ENCODE measurements at regions not wholly inside any gene's neighbourhood (a gene's known extent, or its start where the extent isn't known, plus 50 kb on each side); places are given as distances from the start of the nearest gene placed in this dataset.

DNA sequence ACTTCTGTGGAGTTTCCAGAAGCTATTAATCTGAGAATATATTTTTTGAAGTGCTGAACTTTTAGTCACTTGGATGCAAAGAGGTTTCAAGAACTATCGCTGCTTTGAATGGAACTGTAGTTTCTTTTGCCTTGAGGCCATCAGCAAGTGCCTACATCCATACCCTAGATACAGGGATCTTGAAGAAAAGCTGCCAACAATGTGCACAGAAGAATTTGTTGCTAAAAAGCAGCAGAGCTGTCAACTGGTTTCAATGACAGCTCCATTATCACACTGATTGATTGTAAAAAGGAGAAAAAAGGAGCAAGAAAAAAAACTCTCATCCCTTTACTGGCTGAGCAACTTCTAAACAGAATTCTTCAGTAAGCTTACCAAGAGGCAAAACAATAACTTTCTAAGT, 251.0 kb upstream of the NRSN1 start:
- Histone ChIP-seq H3K27ac (no peak overlapping the region), H3K27me3 (ENCODE audit: insufficient read depth, low read depth) (no peaks in the 10 kb centered on the region), H3K4me1 (replicated peaks; ENCODE audit: insufficient read depth) (no peaks in the 10 kb centered on the region), H3K79me2 (ENCODE audit: low read depth) (no peaks in the 10 kb centered on the region), H3K9me2 (ENCODE audit: insufficient read depth) (no peaks in the 10 kb centered on the region), H2AFZ (no peak overlapping the region), H4K20me1 (ENCODE audit: insufficient read depth) (no peaks in the 10 kb centered on the region), H3K4me3 (no peak overlapping the region), H3K36me3 (ENCODE audit: low read depth) (no peaks in the 10 kb centered on the region), H3K9me3 (ENCODE audit: insufficient read depth, low read depth) (no peaks in the 10 kb centered on the region), H3K4me2 (no peak overlapping the region), H3F3A (ENCODE audit: insufficient read depth, low read depth) (no peaks in the 10 kb centered on the region)
- POLR2A ChIA-PET (ENCODE audit: unreplicated experiment): no interaction called here
- intact Hi-C loops (cut with micrococcal nuclease; ENCODE audit: unreplicated experiment): no loop called here
- no peak for DNase-seq
- TF ChIP-seq EZH2 (IDR thresholded peaks at IDR 0.05; ENCODE audit: low read depth): no peak
- TF ChIP-seq, protein P1, sequence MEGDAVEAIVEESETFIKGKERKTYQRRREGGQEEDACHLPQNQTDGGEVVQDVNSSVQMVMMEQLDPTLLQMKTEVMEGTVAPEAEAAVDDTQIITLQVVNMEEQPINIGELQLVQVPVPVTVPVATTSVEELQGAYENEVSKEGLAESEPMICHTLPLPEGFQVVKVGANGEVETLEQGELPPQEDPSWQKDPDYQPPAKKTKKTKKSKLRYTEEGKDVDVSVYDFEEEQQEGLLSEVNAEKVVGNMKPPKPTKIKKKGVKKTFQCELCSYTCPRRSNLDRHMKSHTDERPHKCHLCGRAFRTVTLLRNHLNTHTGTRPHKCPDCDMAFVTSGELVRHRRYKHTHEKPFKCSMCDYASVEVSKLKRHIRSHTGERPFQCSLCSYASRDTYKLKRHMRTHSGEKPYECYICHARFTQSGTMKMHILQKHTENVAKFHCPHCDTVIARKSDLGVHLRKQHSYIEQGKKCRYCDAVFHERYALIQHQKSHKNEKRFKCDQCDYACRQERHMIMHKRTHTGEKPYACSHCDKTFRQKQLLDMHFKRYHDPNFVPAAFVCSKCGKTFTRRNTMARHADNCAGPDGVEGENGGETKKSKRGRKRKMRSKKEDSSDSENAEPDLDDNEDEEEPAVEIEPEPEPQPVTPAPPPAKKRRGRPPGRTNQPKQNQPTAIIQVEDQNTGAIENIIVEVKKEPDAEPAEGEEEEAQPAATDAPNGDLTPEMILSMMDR (conservative IDR thresholded peaks at IDR 0.05): no peak
- CTCF ChIA-PET: no interaction called here
- no TSS peak for BruUV-seq (replicated peaks)

DNA sequence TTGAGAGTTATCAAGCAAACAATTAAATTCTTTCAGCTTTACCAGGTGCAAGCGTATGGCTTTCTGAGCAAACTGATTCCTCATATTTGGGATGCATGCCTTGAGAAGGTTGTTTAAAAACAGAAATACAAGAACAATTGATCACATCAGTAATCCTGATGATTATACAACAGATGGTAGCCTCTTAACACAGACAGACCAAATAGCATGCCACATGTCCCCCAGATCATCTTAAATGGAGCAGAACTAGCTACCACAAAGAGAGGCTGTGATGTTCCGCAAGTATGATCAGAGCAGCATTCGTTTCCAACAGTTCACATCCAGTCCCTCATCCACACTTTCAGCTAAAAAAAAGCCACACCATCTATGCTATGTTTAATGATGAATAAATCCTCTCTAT, 246.2 kb upstream of the NRSN1 start:
- no peak overlapping the region for H3K27ac ChIP-seq
- H3K4me2 ChIP-seq: no peak overlapping the region
- no peaks in the 10 kb centered on the region for H3K9me2 ChIP-seq (ENCODE audit: insufficient read depth)
- no peaks in the 10 kb centered on the region for H3K9me3 ChIP-seq (ENCODE audit: insufficient read depth, low read depth)
- intact Hi-C loops (cut with micrococcal nuclease; ENCODE audit: unreplicated experiment): no loop called here
- DNase-seq: no peak
- no peaks in the 10 kb centered on the region for H4K20me1 ChIP-seq (ENCODE audit: insufficient read depth)
- no TSS peak for BruUV-seq (replicated peaks)
- TF ChIP-seq EZH2 (IDR thresholded peaks at IDR 0.05; ENCODE audit: low read depth): no peak
- TF ChIP-seq, protein P1 (conservative IDR thresholded peaks at IDR 0.05): no peak
- H3K36me3 ChIP-seq (ENCODE audit: low read depth): no peaks in the 10 kb centered on the region
- CTCF ChIA-PET: no interaction called here
- no peaks in the 10 kb centered on the region for H3F3A ChIP-seq (ENCODE audit: insufficient read depth, low read depth)
- no peaks in the 10 kb centered on the region for H3K79me2 ChIP-seq (ENCODE audit: low read depth)
- H2AFZ ChIP-seq: no peak overlapping the region
- H3K4me1 ChIP-seq (replicated peaks; ENCODE audit: insufficient read depth): no peaks in the 10 kb centered on the region
- H3K27me3 ChIP-seq (ENCODE audit: insufficient read depth, low read depth): no peaks in the 10 kb centered on the region
- POLR2A ChIA-PET (ENCODE audit: unreplicated experiment): interaction anchor here (0.6 kb wide), 1 partner anchor 930 kb away, joined by 3 read pairs; no protein-coding TSS in a partner anchor
- no peak overlapping the region for H3K4me3 ChIP-seq

DNA sequence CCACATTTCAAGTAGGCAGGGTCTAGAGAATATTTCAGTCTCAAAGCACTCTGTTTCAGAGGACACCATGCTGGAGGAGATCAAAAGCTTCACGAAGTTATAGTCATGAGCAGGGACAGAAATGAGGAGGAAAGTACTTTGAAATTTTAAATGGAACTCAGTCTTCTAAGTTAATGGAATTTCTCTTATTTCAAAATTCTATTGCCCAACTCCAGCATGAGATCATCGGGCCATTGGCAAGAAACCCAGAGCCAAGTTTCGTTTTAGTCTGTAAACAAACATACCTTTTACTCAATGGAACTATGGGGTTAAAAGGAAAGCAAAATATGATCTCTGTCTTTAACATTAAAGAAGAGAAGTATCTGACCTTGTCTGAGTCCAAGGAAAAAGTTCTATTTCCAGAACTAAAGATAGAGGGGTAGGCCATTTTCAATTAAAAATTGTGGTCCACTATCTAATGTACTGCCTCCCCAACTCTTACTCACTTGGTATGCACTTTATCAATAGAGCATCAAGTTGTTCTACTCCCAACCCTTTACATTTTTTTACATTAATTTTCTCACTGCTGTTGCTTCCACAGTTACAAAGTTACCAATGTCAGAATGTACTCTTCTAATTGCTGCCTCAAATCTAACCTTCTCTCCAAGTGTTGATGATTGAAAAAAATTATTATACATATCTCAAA, 235.3 kb upstream of the NRSN1 start:
- DNase-seq: no peak
- H3K4me1 ChIP-seq (replicated peaks; ENCODE audit: insufficient read depth): no peaks in the 10 kb centered on the region
- no peak overlapping the region for H3K27ac ChIP-seq
- CTCF ChIA-PET: no interaction called here
- H3K79me2 ChIP-seq (ENCODE audit: low read depth): no peaks in the 10 kb centered on the region
- BruUV-seq (replicated peaks): no TSS peak
- H3K9me2 ChIP-seq (ENCODE audit: insufficient read depth): no peaks in the 10 kb centered on the region
- TF ChIP-seq, protein P1 (conservative IDR thresholded peaks at IDR 0.05): no peak
- no peak for TF ChIP-seq EZH2 (IDR thresholded peaks at IDR 0.05; ENCODE audit: low read depth)
- POLR2A ChIA-PET (ENCODE audit: unreplicated experiment): no interaction called here
- no peak overlapping the region for H2AFZ ChIP-seq
- no peaks in the 10 kb centered on the region for H3K36me3 ChIP-seq (ENCODE audit: low read depth)
- H3K4me2 ChIP-seq: no peak overlapping the region; the same call in 1 of the 2 replicates
- no peaks in the 10 kb centered on the region for H3K27me3 ChIP-seq (ENCODE audit: insufficient read depth, low read depth)
- H3K4me3 ChIP-seq: no peak overlapping the region
- H4K20me1 ChIP-seq (ENCODE audit: insufficient read depth): no peaks in the 10 kb centered on the region
- H3F3A ChIP-seq (ENCODE audit: insufficient read depth, low read depth): no peaks in the 10 kb centered on the region
- intact Hi-C loops (cut with micrococcal nuclease; ENCODE audit: unreplicated experiment): no loop called here
- no peaks in the 10 kb centered on the region for H3K9me3 ChIP-seq (ENCODE audit: insufficient read depth, low read depth)
